Endothelial cell of umbilical vein (primary cell): ENCODE measurements at regions not wholly inside any gene's neighbourhood (a gene's known extent, or its start where the extent isn't known, plus 50 kb on each side); places are given as distances from the start of the nearest gene placed in this dataset.

Experiments
- BruUV-seq: library from RNA; stranded (reverse); fragments of 400-500 nt; replicated peaks from 2 replicates; lab custom pipeline; 2021; lab: Mats Ljungman, UMichigan
- CTCF ChIA-PET: fragments of 300-600, 350-600 bp; sonication (Branson Sonifier 250); formaldehyde crosslinking; loops from one replicate; lab custom pipeline; 2021; ENCODE audit warnings: antibody characterized with exemption, inconsistent platforms; lab: Charles Lee
- POLR2A ChIA-PET: fragments of 300-600, 350-600 bp; sonication (Branson Sonifier 250); formaldehyde crosslinking; loops from one replicate; lab custom pipeline; 2021; ENCODE audit warnings: antibody characterized with exemption, inconsistent platforms; lab: Charles Lee
- DNase-seq: peaks from one replicate; pipeline ENCODE4 v3.0.0-alpha.2; 2011; ENCODE audit warnings: low read depth, low spot score
- FAIRE-seq: peaks from 2 replicates; lab custom pipeline; 2011; peaks lifted over from hg19 to GRCh38; lab: Jason Lieb, UNC
- H2AFZ ChIP-seq: 2 replicates; pipeline ENCODE4 v1.6.0; 2012; ENCODE audit warnings: low read depth, low read length, control low read depth, inconsistent platforms
- H3K27ac ChIP-seq: 2 replicates; pipeline ENCODE4 v1.5.1; 2011; ENCODE audit warnings: low read depth, mild to moderate bottlenecking, control low read depth, low read length, moderate library complexity; ENCODE audit not compliant: insufficient read depth
- H3K27me3 ChIP-seq, 2 experiments: 2 replicates each; pipeline versions ENCODE4 v1.6.0 to v1.6.1; 2011; ENCODE audit warnings: low read length in 2 of 2, mixed read lengths in 1 of 2; ENCODE audit not compliant: control insufficient read depth in 2 of 2, insufficient read depth in 2 of 2
- H3K36me3 ChIP-seq, 2 experiments: 2 replicates in 1 of 2; 3 replicates in 1 of 2; pipeline ENCODE4 v1.5.1; 2011; ENCODE audit warnings: low read length in 2 of 2, mild to moderate bottlenecking in 1 of 2, moderate library complexity in 1 of 2; ENCODE audit not compliant: control insufficient read depth in 2 of 2, insufficient read depth in 2 of 2; ENCODE audit errors: extremely low read depth in 1 of 2
- H3K4me1 ChIP-seq: 3 replicates; pipeline ENCODE4 v1.5.1; 2011; ENCODE audit warnings: mild to moderate bottlenecking, low read length; ENCODE audit not compliant: control insufficient read depth, insufficient read depth; ENCODE audit errors: extremely low read depth
- H3K4me2 ChIP-seq: 2 replicates; pipeline ENCODE4 v1.6.1; 2011; ENCODE audit warnings: low read length, control low read depth, mixed read lengths; ENCODE audit not compliant: insufficient read depth
- H3K4me3 ChIP-seq, 3 experiments: fragments of 200-600 bp in 1 of 3; sonication (generic), shearing (Covaris generic) in 1 of 3; replicated peaks in 1 of 3; 2 replicates each; pipeline ENCODE4 v1.5.1; 2011 to 2016; ENCODE audit warnings: control low read depth in 3 of 3, low read length in 3 of 3, mild to moderate bottlenecking in 2 of 3, inconsistent platforms in 1 of 3, low read depth in 1 of 3, moderate library complexity in 1 of 3; ENCODE audit not compliant: insufficient read depth in 1 of 3
- H3K79me2 ChIP-seq: 2 replicates; pipeline ENCODE4 v1.6.0; 2012; ENCODE audit warnings: low read length, inconsistent platforms; ENCODE audit not compliant: control insufficient read depth, insufficient read depth
- H3K9ac ChIP-seq: replicated peaks from 2 replicates; pipeline ENCODE3; 2011; ENCODE audit warnings: low read length, control low read depth; ENCODE audit not compliant: insufficient read depth; ENCODE audit errors: extremely low read depth
- H3K9me1 ChIP-seq: replicated peaks from 3 replicates; pipeline ENCODE4 v1.6.0; 2011; ENCODE audit warnings: mild to moderate bottlenecking, low read length; ENCODE audit not compliant: control insufficient read depth, insufficient read depth; ENCODE audit errors: extremely low read depth
- H3K9me3 ChIP-seq: replicated peaks from 2 replicates; pipeline ENCODE4 v1.5.1; 2012; ENCODE audit warnings: low read length, inconsistent platforms; ENCODE audit not compliant: control insufficient read depth, insufficient read depth
- H4K20me1 ChIP-seq: replicated peaks from 2 replicates; pipeline ENCODE3; 2011; ENCODE audit warnings: mild to moderate bottlenecking, low read length; ENCODE audit not compliant: control insufficient read depth, insufficient read depth; ENCODE audit errors: extremely low read depth
- EZH2 ChIP-seq: IDR thresholded peaks from 2 replicates; pipeline ENCODE4 v1.6.1; 2012; ENCODE audit warnings: borderline replicate concordance, low read depth, mild to moderate bottlenecking, moderate library complexity, low read length, inconsistent platforms; ENCODE audit not compliant: severe bottlenecking
- FOS ChIP-seq: IDR thresholded peaks from 2 replicates; pipeline ENCODE4 v1.6.1; 2011; ENCODE audit warnings: mild to moderate bottlenecking, low read length, moderate library complexity, borderline replicate concordance; ENCODE audit not compliant: insufficient read depth
- GATA2 ChIP-seq: IDR thresholded peaks from 2 replicates; pipeline ENCODE4 v1.7.0; 2011; ENCODE audit warnings: low read depth, mild to moderate bottlenecking, moderate library complexity, mixed read lengths, low read length; ENCODE audit not compliant: insufficient read length, insufficient read depth
- JUN ChIP-seq: IDR thresholded peaks from 2 replicates; pipeline ENCODE4 v1.6.1; 2011; ENCODE audit warnings: borderline replicate concordance, low read depth; ENCODE audit not compliant: insufficient read length, insufficient read depth
- MYC ChIP-seq: IDR thresholded peaks from one replicate; pipeline ENCODE4 v1.6.1; 2011; ENCODE audit warnings: mild to moderate bottlenecking, low read depth, low read length
- POLR2A ChIP-seq: IDR thresholded peaks from 2 replicates; pipeline ENCODE4 v1.6.1; 2012; ENCODE audit warnings: low read depth, mild to moderate bottlenecking, control low read depth, low read length
- POLR2AphosphoS5 ChIP-seq: IDR thresholded peaks from 2 replicates; pipeline ENCODE4 v1.6.1; 2012; ENCODE audit warnings: low read depth, mild to moderate bottlenecking, control low read depth, low read length, moderate library complexity; ENCODE audit not compliant: insufficient read depth
- dilution Hi-C: fragments of 300-500 bp; cut with MboI; formaldehyde crosslinking; loops from one replicate; pipeline ENCODE4 v1.15.0; 2019; ENCODE audit warnings: low sequenced_read_pairs; ENCODE audit not compliant: extremely low pct_ligation_motif_present
- intact Hi-C: fragments of 100-400 bp; cut with micrococcal nuclease; formaldehyde crosslinking; loops from one replicate; pipeline ENCODE4 v1.10.0; 2022
- TF ChIP-seq, protein P1 (sequence below), 2 donors: IDR thresholded peaks; 1 replicate in 1 of 2; 2 replicates in 1 of 2; pipeline ENCODE4 v1.5.1; 2011; ENCODE audit warnings: low read length in 2 of 2, mild to moderate bottlenecking in 2 of 2, moderate library complexity in 2 of 2, control low read depth in 1 of 2, inconsistent platforms in 1 of 2, low read depth in 1 of 2; ENCODE audit not compliant: insufficient read depth in 1 of 2; ENCODE audit errors: extremely low read depth in 1 of 2

DNA sequence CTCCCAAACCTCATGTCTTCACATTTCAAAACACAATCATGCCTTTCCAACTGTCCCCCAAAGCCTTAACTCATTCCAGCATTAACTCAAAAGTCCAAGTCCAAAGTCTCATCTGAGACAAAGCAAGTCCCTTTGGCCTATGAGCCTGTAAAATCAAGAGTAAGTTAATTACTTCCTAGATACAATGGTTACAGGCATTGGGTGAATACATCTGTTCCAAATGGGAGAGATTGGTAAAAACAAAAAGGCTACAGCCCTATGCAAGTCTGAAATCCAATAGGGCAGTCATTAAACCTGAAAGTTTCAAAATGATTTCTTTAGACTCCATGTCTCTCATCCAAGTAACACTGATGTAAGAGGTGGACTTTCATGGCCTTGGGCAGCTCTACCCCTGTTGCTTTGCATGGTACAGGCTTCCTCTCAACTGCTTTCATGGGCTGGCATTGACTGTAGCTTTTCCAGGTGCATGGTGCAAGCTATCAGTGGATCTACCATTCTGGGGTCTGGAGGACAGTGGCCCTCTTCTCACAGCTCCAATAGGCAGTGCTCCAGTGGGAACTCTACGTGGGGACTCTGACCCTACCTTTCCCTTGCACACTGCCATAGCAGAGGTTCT, 55.0 kb upstream of the PLSCR4 start:
- Histone ChIP-seq H3K4me1 (peaks cover 34% of the 10 kb centered on the region), H3K27me3 (no peaks in the 10 kb centered on the region), H3K36me3 (no peaks in the 10 kb centered on the region), H3K4me3 (no peak overlapping the region), H3K27ac (no peak overlapping the region), H3K9me3 (peaks cover 2% of the 10 kb centered on the region), H4K20me1 (no peaks in the 10 kb centered on the region), H3K9ac (no peak overlapping the region), H3K9me1 (no peaks in the 10 kb centered on the region), H3K4me2 (no peak overlapping the region), H3K79me2 (no peaks in the 10 kb centered on the region), H2AFZ (no peak overlapping the region)
- FAIRE-seq (no peak), DNase-seq (no peak)
- intact Hi-C loops = no loop called here
- BruUV-seq = no TSS peak
- TF ChIP-seq POLR2A = no peak
- POLR2A ChIA-PET = no interaction called here
- dilution Hi-C loops = no loop called here
- CTCF ChIA-PET = no interaction called here

DNA sequence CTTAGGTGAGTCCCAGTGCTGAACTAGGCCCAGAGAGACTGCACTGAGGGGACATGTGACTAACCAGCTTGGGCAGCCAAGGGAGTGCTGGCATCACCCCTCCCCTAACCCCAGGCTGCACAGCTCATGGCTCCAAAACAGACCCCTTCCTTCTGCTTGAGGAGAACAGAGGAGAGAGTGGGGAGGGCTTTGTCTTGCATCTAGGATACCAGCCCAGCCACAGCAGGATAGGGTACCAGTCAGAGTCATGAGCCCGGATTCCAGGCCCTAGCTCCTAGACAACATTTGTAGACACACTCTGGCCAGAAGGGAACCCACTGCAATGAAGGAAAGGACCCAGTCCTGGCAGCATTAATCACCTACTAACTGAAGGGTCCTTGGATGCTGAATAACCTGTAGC, 49.9 kb upstream of the PLSCR4 start:
- H3K4me3 ChIP-seq = no peak overlapping the region
- H4K20me1 ChIP-seq = no peaks in the 10 kb centered on the region
- intact Hi-C loops (no loop called here), dilution Hi-C loops (no loop called here)
- H3K9ac ChIP-seq = no peak overlapping the region
- no peaks in the 10 kb centered on the region for H3K79me2 ChIP-seq
- no peak for DNase-seq
- H2AFZ ChIP-seq = no peak overlapping the region
- TF ChIP-seq, protein P1, sequence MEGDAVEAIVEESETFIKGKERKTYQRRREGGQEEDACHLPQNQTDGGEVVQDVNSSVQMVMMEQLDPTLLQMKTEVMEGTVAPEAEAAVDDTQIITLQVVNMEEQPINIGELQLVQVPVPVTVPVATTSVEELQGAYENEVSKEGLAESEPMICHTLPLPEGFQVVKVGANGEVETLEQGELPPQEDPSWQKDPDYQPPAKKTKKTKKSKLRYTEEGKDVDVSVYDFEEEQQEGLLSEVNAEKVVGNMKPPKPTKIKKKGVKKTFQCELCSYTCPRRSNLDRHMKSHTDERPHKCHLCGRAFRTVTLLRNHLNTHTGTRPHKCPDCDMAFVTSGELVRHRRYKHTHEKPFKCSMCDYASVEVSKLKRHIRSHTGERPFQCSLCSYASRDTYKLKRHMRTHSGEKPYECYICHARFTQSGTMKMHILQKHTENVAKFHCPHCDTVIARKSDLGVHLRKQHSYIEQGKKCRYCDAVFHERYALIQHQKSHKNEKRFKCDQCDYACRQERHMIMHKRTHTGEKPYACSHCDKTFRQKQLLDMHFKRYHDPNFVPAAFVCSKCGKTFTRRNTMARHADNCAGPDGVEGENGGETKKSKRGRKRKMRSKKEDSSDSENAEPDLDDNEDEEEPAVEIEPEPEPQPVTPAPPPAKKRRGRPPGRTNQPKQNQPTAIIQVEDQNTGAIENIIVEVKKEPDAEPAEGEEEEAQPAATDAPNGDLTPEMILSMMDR (IDR thresholded peaks at IDR 0.05; ENCODE audit: extremely low read depth in 1 of 2, insufficient read depth in 1 of 2, low read depth in 1 of 2, low read length in 2 of 2) = no peak
- TF ChIP-seq MYC = no peak
- TF ChIP-seq JUN = no peak
- TF ChIP-seq POLR2A = no peak
- TF ChIP-seq GATA2 = no peak
- TF ChIP-seq EZH2 = no peak
- TF ChIP-seq FOS = no peak
- TF ChIP-seq POLR2AphosphoS5 = no peak
- FAIRE-seq = no peak
- ChIA-PET CTCF (no interaction called here), POLR2A (no interaction called here)
- no TSS peak for BruUV-seq
- H3K36me3 ChIP-seq = no peaks in the 10 kb centered on the region
- H3K9me3 ChIP-seq = no peaks in the 10 kb centered on the region
- no peaks in the 10 kb centered on the region for H3K27me3 ChIP-seq
- H3K4me1 ChIP-seq = no peaks in the 10 kb centered on the region
- no peak overlapping the region for H3K27ac ChIP-seq
- no peaks in the 10 kb centered on the region for H3K9me1 ChIP-seq
- H3K4me2 ChIP-seq = no peak overlapping the region
